Upper lobe of left lung (tissue), 6 donors: ENCODE measurements at regions not wholly inside any gene's neighbourhood (a gene's known extent, or its start where the extent isn't known, plus 50 kb on each side); places are given as distances from the start of the nearest gene placed in this dataset.

Experiments used
- ATAC-seq, 2 donors: fragments of 200-7000 bp; cut with Tn5 transposase; one replicate each; pipeline ENCODE4 v1.9.1; 2022; ENCODE audit warnings: mild to moderate bottlenecking in 2 of 2, moderate library complexity in 2 of 2; ENCODE audit not compliant: low FRiP score in 2 of 2
- DNase-seq, 2 donors: peaks; one replicate each; pipeline ENCODE4 v3.0.0-alpha.2; 2019 to 2020
- H3K27ac ChIP-seq, 4 donors: fragments of 200-600 bp; sonication (generic); one replicate each; pipeline ENCODE4 v1.5.1; 2016 to 2019
- H3K27me3 ChIP-seq, 4 donors: fragments of 200-600 bp; sonication (generic); one replicate each; pipeline ENCODE4 v1.5.1; 2017 to 2019
- H3K36me3 ChIP-seq, 4 donors: fragments of 200-600 bp; sonication (generic); one replicate each; pipeline ENCODE4 v1.5.1; 2016 to 2019
- H3K4me1 ChIP-seq, 4 donors: fragments of 200-600 bp; sonication (generic); one replicate each; pipeline ENCODE4 v1.5.1; 2018 to 2019
- H3K4me3 ChIP-seq, 4 donors: fragments of 200-600 bp; sonication (generic); one replicate each; pipeline ENCODE4 v1.5.1; 2017 to 2019; ENCODE audit warnings: mild to moderate bottlenecking in 2 of 4, moderate library complexity in 1 of 4
- H3K9me3 ChIP-seq, 4 donors: fragments of 200-600 bp; sonication (generic); one replicate each; pipeline ENCODE4 v1.5.1; 2018 to 2019
- CTCF ChIP-seq, 6 experiments: fragments of 450-650 bp in 4 of 6; fragments of 200-600 bp in 2 of 6; sonication (generic) in 2 of 6; IDR thresholded peaks; one replicate each; pipeline ENCODE4 v1.5.1; 2016 to 2019; ENCODE audit warnings: antibody characterized with exemption in 6 of 6
- EP300 ChIP-seq, 4 donors: sonication (generic); formaldehyde crosslinking; IDR thresholded peaks; one replicate each; pipeline ENCODE4 v1.5.1; 2017; ENCODE audit warnings: antibody characterized with exemption in 4 of 4, control low read depth in 2 of 4
- POLR2A ChIP-seq, 4 donors: fragments of 450-650 bp; IDR thresholded peaks; one replicate each; pipeline ENCODE4 v1.5.1; 2016 to 2017; ENCODE audit warnings: antibody characterized with exemption in 4 of 4, mild to moderate bottlenecking in 2 of 4
- POLR2AphosphoS5 ChIP-seq, 2 donors: sonication (generic); formaldehyde crosslinking; IDR thresholded peaks; one replicate each; pipeline ENCODE4 v1.5.1; 2017; ENCODE audit warnings: antibody characterized with exemption in 2 of 2
- WGBS, 2 donors: methylation state at CpG; one replicate each; pipeline ENCODE4 v1.1.5; 2017 to 2018; 5-methylcytosine and 5-hydroxymethylcytosine counted together
- donor health status: DM: no; HTN: no; CAD: no; lungs with moderate emphysema.
- donor health status: DM: no; HTN: yes; CAD: no; lungs with severe emphysema.

GRCh38 chr6:164415832-164416563 lies 893.4 kb downstream of the C6orf118 start:
- TF ChIP-seq POLR2A (IDR thresholded peaks at IDR 0.05): no peak
- TF ChIP-seq POLR2AphosphoS5 (IDR thresholded peaks at IDR 0.05): no peak
- TF ChIP-seq CTCF (IDR thresholded peaks at IDR 0.05): no peak
- ATAC-seq (no peak), DNase-seq (no peak)
- Histone ChIP-seq H3K4me1 (no peaks in the 10 kb centered on the region), H3K4me3 (peak overlapping the region in 2 of 4 donors; percentile 8 to 16), H3K9me3 (no peaks in the 10 kb centered on the region), H3K36me3 (no peaks in the 10 kb centered on the region), H3K27me3 (no peaks in the 10 kb centered on the region), H3K27ac (peak overlapping the region in 2 of 4 donors; percentile 27 to 73)
- WGBS, 2 donors: 44 to 47% methylated on average over 7 of the region's 7 CpGs

GRCh38 chr6:164414695-164415094 lies 894.7 kb downstream of the C6orf118 start:
- Histone ChIP-seq H3K9me3 (no peaks in the 10 kb centered on the region), H3K27ac (no peak overlapping the region), H3K4me3 (no peak overlapping the region), H3K27me3 (no peaks in the 10 kb centered on the region), H3K4me1 (no peaks in the 10 kb centered on the region), H3K36me3 (no peaks in the 10 kb centered on the region)
- ATAC-seq (no peak), DNase-seq (no peak)
- no peak for TF ChIP-seq POLR2A (IDR thresholded peaks at IDR 0.05)
- TF ChIP-seq CTCF (IDR thresholded peaks at IDR 0.05): no peak
- no peak for TF ChIP-seq EP300 (IDR thresholded peaks at IDR 0.05)
- TF ChIP-seq POLR2AphosphoS5 (IDR thresholded peaks at IDR 0.05): no peak
- WGBS, 2 donors: 72 to 88% methylated on average over 3 of the region's 3 CpGs

- Histone ChIP-seq H3K4me3 (no peak overlapping the region), H3K36me3 (no peaks in the 10 kb centered on the region), H3K4me1 (no peaks in the 10 kb centered on the region), H3K27me3 (no peaks in the 10 kb centered on the region), H3K27ac (no peak overlapping the region), H3K9me3 (no peaks in the 10 kb centered on the region)
- TF ChIP-seq POLR2A (IDR thresholded peaks at IDR 0.05) (no peak), CTCF (IDR thresholded peaks at IDR 0.05) (no peak), EP300 (IDR thresholded peaks at IDR 0.05) (no peak), POLR2AphosphoS5 (IDR thresholded peaks at IDR 0.05) (no peak)
- no peak for DNase-seq
- WGBS, 2 donors: 79 to 83% methylated on average over 2 of the region's 2 CpGs
- ATAC-seq: no peak
These were observed 896.8 kb downstream of the C6orf118 start for GRCh38 chr6:164412566-164412965.

GRCh38 chr6:164410017-164410416 lies 899.4 kb downstream of the C6orf118 start:
- no peaks in the 10 kb centered on the region for H3K9me3 ChIP-seq
- ATAC-seq (no peak), DNase-seq (no peak)
- H3K36me3 ChIP-seq: no peaks in the 10 kb centered on the region
- no peaks in the 10 kb centered on the region for H3K4me1 ChIP-seq
- H3K27me3 ChIP-seq: no peaks in the 10 kb centered on the region
- H3K27ac ChIP-seq: no peak overlapping the region
- 80 to 83% methylated on average over 5 of the region's 5 CpGs for WGBS, 2 donors
- TF ChIP-seq EP300 (IDR thresholded peaks at IDR 0.05) (no peak), POLR2AphosphoS5 (IDR thresholded peaks at IDR 0.05) (no peak), POLR2A (IDR thresholded peaks at IDR 0.05) (no peak), CTCF (IDR thresholded peaks at IDR 0.05) (no peak)
- H3K4me3 ChIP-seq: no peak overlapping the region
